Left lung (tissue), 4 donors: ENCODE measurements at regions not wholly inside any gene's neighbourhood (a gene's known extent, or its start where the extent isn't known, plus 50 kb on each side); places are given as distances from the start of the nearest gene placed in this dataset.

Experiments
- ATAC-seq: fragments of 200-7000 bp; cut with Tn5 transposase; one replicate; pipeline ENCODE4 v1.9.1; 2020; ENCODE audit warnings: moderate library complexity
- DNase-seq, 4 donors: peaks; one replicate each; pipeline ENCODE4 v3.0.0-alpha.2; 2013 to 2020
- H3K27ac ChIP-seq, 2 donors: fragments of 200-600 bp; sonication (generic) in 1 of 2; one replicate each; pipeline versions ENCODE4 v1.5.0 to v1.8.0; 2020 to 2021
- H3K27me3 ChIP-seq, 2 donors: fragments of 200-600 bp; sonication (generic) in 1 of 2; one replicate each; pipeline versions ENCODE4 v1.5.0 to v1.8.0; 2020 to 2021
- H3K36me3 ChIP-seq, 2 donors: fragments of 200-600 bp; sonication (generic) in 1 of 2; one replicate each; pipeline versions ENCODE4 v1.5.0 to v1.8.0; 2020 to 2021
- H3K4me1 ChIP-seq, 2 donors: fragments of 200-600 bp; one replicate each; pipeline ENCODE4 v1.8.0; 2021
- H3K4me3 ChIP-seq, 2 donors: fragments of 200-600 bp; sonication (generic) in 1 of 2; one replicate each; pipeline versions ENCODE4 v1.5.0 to v1.8.0; 2020 to 2021; ENCODE audit warnings: mild to moderate bottlenecking in 1 of 2
- H3K9me3 ChIP-seq, 2 donors: fragments of 200-600 bp; sonication (generic) in 1 of 2; one replicate each; pipeline versions ENCODE4 v1.5.0 to v1.8.0; 2020 to 2021
- intact Hi-C, 2 donors: fragments of 100-400 bp; cut with DNase I; formaldehyde crosslinking; loops; one replicate each; pipeline versions ENCODE4 v1.11.2 to v1.14.2; 2022
- TF ChIP-seq, protein P1 (sequence below), 2 donors: fragments of 200-600 bp; sonication (generic) in 1 of 2; IDR thresholded peaks; one replicate each; pipeline versions ENCODE4 v1.5.0 to v1.8.0; 2021; ENCODE audit warnings: antibody characterized with exemption in 2 of 2
- donor health status: DM: no; HTN: yes; CAD: no.
- donor health status: DM: no; HTN: no; CAD: no.

DNA sequence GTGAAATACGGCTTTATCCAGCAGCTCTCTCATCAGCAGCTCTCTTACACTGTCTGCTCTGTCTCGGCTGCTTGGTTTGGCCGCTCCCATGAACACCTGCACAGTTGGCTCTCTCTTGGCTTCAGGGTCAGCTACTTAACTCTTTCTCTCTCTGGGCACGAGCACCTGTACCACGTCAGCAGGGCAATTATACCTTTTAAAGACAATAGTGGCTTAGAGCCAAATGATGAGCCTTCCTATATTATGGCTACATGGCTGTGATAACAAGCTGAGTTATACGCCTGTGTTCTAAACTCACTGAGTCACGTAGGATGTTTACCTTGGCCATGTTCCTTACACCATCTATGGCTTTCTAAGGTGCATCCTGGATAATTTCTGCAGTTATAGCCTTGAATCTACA, 69.2 kb upstream of the CTNND2 start:
- Histone ChIP-seq H3K4me1 (no peaks in the 10 kb centered on the region), H3K27ac (no peak overlapping the region), H3K36me3 (no peaks in the 10 kb centered on the region), H3K27me3 (no peaks in the 10 kb centered on the region), H3K4me3 (no peak overlapping the region), H3K9me3 (peaks cover 0 to 9% of the 10 kb centered on the region in 2 donors)
- DNase-seq (no peak), ATAC-seq (no peak)
- TF ChIP-seq, protein P1, sequence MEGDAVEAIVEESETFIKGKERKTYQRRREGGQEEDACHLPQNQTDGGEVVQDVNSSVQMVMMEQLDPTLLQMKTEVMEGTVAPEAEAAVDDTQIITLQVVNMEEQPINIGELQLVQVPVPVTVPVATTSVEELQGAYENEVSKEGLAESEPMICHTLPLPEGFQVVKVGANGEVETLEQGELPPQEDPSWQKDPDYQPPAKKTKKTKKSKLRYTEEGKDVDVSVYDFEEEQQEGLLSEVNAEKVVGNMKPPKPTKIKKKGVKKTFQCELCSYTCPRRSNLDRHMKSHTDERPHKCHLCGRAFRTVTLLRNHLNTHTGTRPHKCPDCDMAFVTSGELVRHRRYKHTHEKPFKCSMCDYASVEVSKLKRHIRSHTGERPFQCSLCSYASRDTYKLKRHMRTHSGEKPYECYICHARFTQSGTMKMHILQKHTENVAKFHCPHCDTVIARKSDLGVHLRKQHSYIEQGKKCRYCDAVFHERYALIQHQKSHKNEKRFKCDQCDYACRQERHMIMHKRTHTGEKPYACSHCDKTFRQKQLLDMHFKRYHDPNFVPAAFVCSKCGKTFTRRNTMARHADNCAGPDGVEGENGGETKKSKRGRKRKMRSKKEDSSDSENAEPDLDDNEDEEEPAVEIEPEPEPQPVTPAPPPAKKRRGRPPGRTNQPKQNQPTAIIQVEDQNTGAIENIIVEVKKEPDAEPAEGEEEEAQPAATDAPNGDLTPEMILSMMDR (IDR thresholded peaks at IDR 0.05): no peak
- intact Hi-C loops: no loop called here

DNA sequence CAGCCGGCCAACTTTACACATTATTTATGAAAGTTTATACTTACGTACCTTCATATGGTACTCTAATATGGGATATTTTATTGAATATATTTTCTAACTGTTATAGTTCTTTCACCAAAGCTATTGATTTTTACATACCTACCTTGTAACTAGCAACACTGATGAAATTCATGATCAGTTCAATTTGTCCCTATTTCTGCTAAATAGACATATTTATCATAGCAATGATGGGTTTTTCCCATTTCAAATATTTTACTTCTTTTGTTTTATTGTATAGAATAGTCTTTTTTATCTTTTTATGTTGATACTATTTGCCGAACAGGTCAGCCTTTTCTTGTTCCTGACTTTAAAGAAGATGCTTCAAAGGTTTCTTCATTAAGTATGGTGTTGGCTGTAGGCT, 59.0 kb upstream of the CTNND2 start:
- Histone ChIP-seq H3K27ac (no peak overlapping the region), H3K36me3 (no peaks in the 10 kb centered on the region), H3K4me3 (no peak overlapping the region), H3K4me1 (no peaks in the 10 kb centered on the region), H3K27me3 (no peaks in the 10 kb centered on the region), H3K9me3 (no peaks in the 10 kb centered on the region)
- ATAC-seq (no peak), DNase-seq (no peak)
- TF ChIP-seq, protein P1 (IDR thresholded peaks at IDR 0.05): no peak
- intact Hi-C loops: no loop called here

DNA sequence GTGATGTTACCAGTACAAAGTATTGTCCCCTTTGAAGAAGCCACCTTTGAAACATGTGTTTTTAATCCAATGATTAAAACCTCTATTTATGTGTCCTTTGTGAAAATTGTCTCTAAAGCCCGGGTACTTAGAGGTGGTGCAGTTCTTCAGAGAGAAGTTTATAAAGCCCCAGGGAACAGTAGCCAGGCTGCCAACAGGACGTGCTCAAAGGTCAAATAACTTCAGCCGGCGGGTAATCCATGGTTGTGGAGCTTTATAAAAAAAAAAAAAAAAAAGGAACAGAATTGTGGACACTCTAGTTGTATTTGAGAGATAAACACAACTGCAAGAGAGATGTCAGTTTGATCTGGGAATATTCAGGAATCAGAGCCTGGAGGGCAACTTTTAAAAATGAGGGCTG, 57.9 kb upstream of the CTNND2 start:
- ATAC-seq: no peak

DNA sequence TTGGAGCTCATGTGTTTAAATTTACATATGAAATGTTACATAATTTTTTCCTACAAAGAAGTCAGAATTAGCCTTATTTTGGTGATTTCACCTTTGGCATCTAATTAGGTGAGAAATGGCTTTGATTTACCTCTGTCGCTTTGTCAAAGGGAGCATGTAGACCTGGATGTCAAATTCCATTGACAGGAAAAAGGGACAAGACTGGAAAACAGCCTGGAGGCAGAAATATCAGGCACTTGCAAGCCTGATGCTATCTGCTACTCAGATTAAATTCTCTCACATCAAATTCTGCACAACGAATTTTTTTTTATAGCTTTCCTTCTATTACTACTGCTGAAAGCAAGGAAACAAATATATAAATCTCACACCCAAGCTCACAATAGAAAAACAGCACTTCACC, 54.1 kb upstream of the CTNND2 start:
- ATAC-seq (no peak), DNase-seq (no peak)
- H3K4me1 ChIP-seq: no peaks in the 10 kb centered on the region
- intact Hi-C loops: no loop called here
- H3K4me3 ChIP-seq: no peak overlapping the region
- no peaks in the 10 kb centered on the region for H3K9me3 ChIP-seq
- no peak overlapping the region for H3K27ac ChIP-seq
- H3K36me3 ChIP-seq: no peaks in the 10 kb centered on the region
- TF ChIP-seq, protein P1 (IDR thresholded peaks at IDR 0.05): no peak
- H3K27me3 ChIP-seq: no peaks in the 10 kb centered on the region

More for the DNA sequence above, 57.9 kb upstream of the CTNND2 start:
- TF ChIP-seq, protein P1 (IDR thresholded peaks at IDR 0.05): no peak
- H3K9me3 ChIP-seq: no peaks in the 10 kb centered on the region
- H3K4me3 ChIP-seq: no peak overlapping the region
- no peak for DNase-seq
- H3K27me3 ChIP-seq: no peaks in the 10 kb centered on the region
- no peaks in the 10 kb centered on the region for H3K36me3 ChIP-seq
- intact Hi-C loops: no loop called here
- no peaks in the 10 kb centered on the region for H3K4me1 ChIP-seq
- H3K27ac ChIP-seq: no peak overlapping the region

DNA sequence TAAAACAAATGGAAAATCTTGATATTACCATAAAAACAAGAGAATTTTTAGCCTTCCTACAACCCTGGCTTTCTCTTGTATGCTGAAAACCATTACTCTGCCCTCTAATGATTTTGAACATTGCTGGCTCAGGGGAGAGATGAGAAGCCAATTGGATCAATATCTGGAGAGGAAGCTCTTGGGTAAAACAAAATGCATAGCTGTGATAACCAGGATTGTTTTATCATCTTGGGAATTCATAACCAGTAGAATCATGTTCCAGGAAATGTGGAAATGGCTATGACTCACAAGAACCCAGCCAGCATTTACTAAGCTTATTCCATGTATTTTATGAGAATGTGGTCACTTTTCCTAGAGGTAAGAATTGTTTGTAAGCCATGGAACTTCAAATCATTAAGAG, 51.1 kb upstream of the CTNND2 start:
- H3K27me3 ChIP-seq: no peaks in the 10 kb centered on the region
- DNase-seq (no peak), ATAC-seq (no peak)
- intact Hi-C loops: no loop called here
- no peak overlapping the region for H3K27ac ChIP-seq
- H3K4me3 ChIP-seq: no peak overlapping the region
- H3K9me3 ChIP-seq: no peaks in the 10 kb centered on the region
- no peaks in the 10 kb centered on the region for H3K36me3 ChIP-seq
- H3K4me1 ChIP-seq: no peaks in the 10 kb centered on the region
- TF ChIP-seq, protein P1 (IDR thresholded peaks at IDR 0.05): no peak
